ENCODE measurements at regions not wholly inside any gene's neighbourhood (a gene's known extent, or its start where the extent isn't known, plus 50 kb on each side); places are given as distances from the start of the nearest gene placed in this dataset.

GRCh38 chr9:102047549-102047948 is 309.1 kb upstream of the GRIN3A start:
- TF ChIP-seq TAF1 (IDR thresholded peaks at IDR 0.05; ENCODE audit: low read depth, low read length) (no peak), POLR2A (IDR thresholded peaks at IDR 0.05; ENCODE audit: low read depth, low read length) (no peak), POLR2AphosphoS5 (IDR thresholded peaks at IDR 0.05; ENCODE audit: low read depth, low read length) (no peak), SPI1 (IDR thresholded peaks at IDR 0.05; ENCODE audit: low read depth, low read length) (peak; percentile 92)

Measured in GM12891 (cell line).